B cell (primary cell): ENCODE measurements at regions not wholly inside any gene's neighbourhood (a gene's known extent, or its start where the extent isn't known, plus 50 kb on each side); places are given as distances from the start of the nearest gene placed in this dataset.

ENCODE experiments used
- CTCF ChIP-seq: fragments of 200-600 bp; IDR thresholded peaks from one replicate; pipeline ENCODE4 v1.8.0; 2022; ENCODE audit warnings: antibody characterized with exemption, mild to moderate bottlenecking
- EZH2 ChIP-seq: IDR thresholded peaks from 2 replicates; pipeline ENCODE4 v1.6.1; 2012; ENCODE audit warnings: borderline replicate concordance, low read depth, mild to moderate bottlenecking, moderate library complexity, low read length; ENCODE audit not compliant: insufficient read depth, poor library complexity, severe bottlenecking

- TF ChIP-seq CTCF (no peak), EZH2 (no peak)
These were observed 144.6 kb upstream of the SGCD start for GRCh38 chr5:156182174-156182967.
